ENCODE measurements at regions not wholly inside any gene's neighbourhood (a gene's known extent, or its start where the extent isn't known, plus 50 kb on each side); places are given as distances from the start of the nearest gene placed in this dataset.
"Not testable (repeated sequence)": the region's sequence is repeated elsewhere in the genome, so short reads cannot be mapped to it uniquely, and the experiment has no call there.

DNA sequence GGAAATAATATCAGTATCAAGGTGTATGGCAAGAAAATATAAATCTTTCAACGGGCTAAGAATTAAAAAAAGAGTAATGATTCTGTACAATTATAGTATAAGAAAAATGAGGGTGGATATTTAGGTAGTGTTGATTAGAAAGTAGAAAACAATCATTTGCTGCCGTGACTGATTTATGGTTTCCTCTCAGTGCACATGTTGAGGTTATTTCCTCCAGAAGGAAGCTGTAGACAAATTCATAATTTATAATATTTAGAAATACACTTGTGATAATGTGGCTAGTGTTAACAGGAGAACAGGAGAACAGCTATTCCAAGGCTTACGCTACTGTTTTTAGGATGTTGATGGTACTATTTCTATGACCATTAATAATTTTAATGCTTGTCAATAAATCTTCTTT is 153.4 kb downstream of the GOLGA6L6 start:
- H3K4me3 ChIP-seq (ENCODE audit: low read depth, low read length); DNase-seq (ENCODE audit: low read depth): not testable (repeated sequence)

GRCh38 chr15:20386198-20386597 is 155.4 kb downstream of the GOLGA6L6 start:
- H3K4me3 ChIP-seq (ENCODE audit: low read depth, low read length), result no peak overlapping the region
- no peak for DNase-seq (ENCODE audit: low read depth)
- TF ChIP-seq CTCF (IDR thresholded peaks at IDR 0.05; ENCODE audit: low read depth, low read length, missing control alignments), result no peak

DNA sequence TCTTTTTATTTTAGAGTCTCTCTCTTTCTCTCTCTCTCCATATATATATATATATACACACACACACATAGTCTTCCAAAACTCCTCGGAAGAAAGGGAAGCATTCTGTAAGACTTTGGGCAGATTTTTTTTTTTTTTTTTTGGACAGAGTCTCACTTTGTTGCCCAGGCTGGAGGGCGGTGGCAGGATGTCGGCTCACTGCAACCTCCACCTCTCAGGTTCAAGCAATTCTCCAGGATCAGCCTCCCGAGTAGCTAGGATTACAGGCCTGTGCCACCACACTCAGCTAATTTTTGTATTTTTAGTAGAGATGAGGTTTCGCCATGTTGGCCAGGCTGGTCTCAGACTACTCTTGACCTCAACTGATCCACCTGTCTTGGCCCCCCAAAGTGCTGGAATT is 161.4 kb downstream of the GOLGA6L6 start:
- H3K4me3 ChIP-seq (ENCODE audit: low read depth, low read length); DNase-seq (ENCODE audit: low read depth): not testable (repeated sequence)

- H3K4me3 ChIP-seq (ENCODE audit: low read depth, low read length), result no peak overlapping the region
- DNase-seq (ENCODE audit: low read depth), result no peak
- TF ChIP-seq CTCF (IDR thresholded peaks at IDR 0.05; ENCODE audit: low read depth, low read length, missing control alignments), result no peak
These were observed 164.7 kb downstream of the GOLGA6L6 start for GRCh38 chr15:20376872-20377271.

GRCh38 chr15:20372416-20372815 is 169.2 kb downstream of the GOLGA6L6 start:
- not testable (repeated sequence) for H3K4me3 ChIP-seq (ENCODE audit: low read depth, low read length); DNase-seq (ENCODE audit: low read depth)

- TF ChIP-seq CTCF (IDR thresholded peaks at IDR 0.05; ENCODE audit: low read depth, low read length, missing control alignments), result no peak
- DNase-seq (ENCODE audit: low read depth), result no peak
- no peak overlapping the region for H3K4me3 ChIP-seq (ENCODE audit: low read depth, low read length)
These were observed 172.1 kb downstream of the GOLGA6L6 start for GRCh38 chr15:20369500-20369899.

- no peak for TF ChIP-seq CTCF (IDR thresholded peaks at IDR 0.05; ENCODE audit: low read depth, low read length, missing control alignments)
These were observed 172.6 kb downstream of the GOLGA6L6 start for GRCh38 chr15:20368974-20369373.

DNA sequence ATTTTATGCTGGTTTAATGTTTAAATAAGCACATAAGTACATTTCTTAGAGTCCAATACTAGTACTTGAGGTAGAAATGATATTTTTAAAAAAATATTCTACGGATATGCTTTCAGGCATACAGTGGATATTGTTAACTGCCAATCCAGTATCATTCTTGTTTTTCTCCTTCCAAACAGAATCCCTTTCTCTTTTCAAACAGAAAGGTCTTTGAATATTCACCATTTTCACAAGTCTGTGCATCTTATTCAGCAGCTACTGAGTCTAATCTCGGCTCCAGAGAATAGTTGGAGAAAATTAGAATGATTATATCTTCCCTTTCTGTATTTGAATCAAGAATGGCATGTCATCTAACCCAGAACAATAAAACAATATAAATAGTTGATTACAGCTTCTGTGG is 174.5 kb downstream of the GOLGA6L6 start:
- no peak for TF ChIP-seq CTCF (IDR thresholded peaks at IDR 0.05; ENCODE audit: low read depth, low read length, missing control alignments)
- H3K4me3 ChIP-seq (ENCODE audit: low read depth, low read length), result no peak overlapping the region
- DNase-seq (ENCODE audit: low read depth), result no peak

More at GRCh38 chr15:20368974-20369373, 172.6 kb downstream of the GOLGA6L6 start:
- no peak overlapping the region for H3K4me3 ChIP-seq (ENCODE audit: low read depth, low read length)
- no peak for DNase-seq (ENCODE audit: low read depth)

DNA sequence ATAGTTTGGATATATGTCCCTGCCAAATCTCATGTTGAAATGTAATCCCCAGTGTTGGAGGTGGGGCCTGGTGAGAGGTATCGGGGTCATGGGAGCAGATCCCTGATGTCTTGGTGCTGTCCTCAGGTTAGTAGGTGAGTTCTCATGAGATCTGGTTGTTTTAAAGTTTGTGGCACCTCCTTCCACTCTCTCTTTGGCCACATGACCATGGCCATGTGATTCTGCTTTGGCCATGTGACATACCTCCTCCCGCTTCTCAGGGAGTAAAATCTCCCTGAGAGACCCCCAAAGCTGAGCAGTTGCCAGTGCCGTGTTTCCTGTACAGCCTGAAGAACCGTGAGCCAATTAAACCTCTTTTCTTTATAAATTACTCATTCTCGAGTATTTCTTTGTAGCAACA is 178.0 kb downstream of the GOLGA6L6 start:
- DNase-seq (ENCODE audit: low read depth); H3K4me3 ChIP-seq (ENCODE audit: low read depth, low read length): not testable (repeated sequence)
